HCT116 (cell line): ENCODE measurements at regions not wholly inside any gene's neighbourhood (a gene's known extent, or its start where the extent isn't known, plus 50 kb on each side); places are given as distances from the start of the nearest gene placed in this dataset.

ENCODE experiments used
- ATAC-seq: fragments of 200-7000 bp; cut with Tn5 transposase; 2 replicates; pipeline ENCODE4 v1.9.1; 2020; ENCODE audit warnings: mild to moderate bottlenecking, moderate library complexity
- BruUV-seq: library from RNA; stranded (reverse); fragments of 400-500 nt; replicated peaks from 2 replicates; lab custom pipeline; 2021; lab: Mats Ljungman, UMichigan
- CTCF ChIA-PET: fragments of 300-600 bp; sonication (Branson Sonifier 250); formaldehyde crosslinking; loops from one replicate; lab custom pipeline; 2021; ENCODE audit warnings: antibody characterized with exemption; lab: Charles Lee
- POLR2A ChIA-PET: fragments of 300-600, 350-600 bp; sonication (Branson Sonifier 250); formaldehyde crosslinking; loops from one replicate; lab custom pipeline; 2021; ENCODE audit warnings: antibody characterized with exemption; lab: Charles Lee
- RAD21 ChIA-PET, 2 experiments: fragments of 300-600 bp; sonication (Branson Sonifier 250); formaldehyde crosslinking; loops; one replicate each; lab custom pipeline; 2023; ENCODE audit warnings: low total read pairs in 2 of 2; ENCODE audit not compliant: uncharacterized antibody in 2 of 2, unreplicated experiment in 2 of 2, low non-redundant PET in 1 of 2; lab: Charles Lee
- DNase-seq: peaks from one replicate; pipeline ENCODE4 v3.0.0-alpha.2; 2010; ENCODE audit warnings: low read depth, low spot score
- H2AFZ ChIP-seq: fragments of 200-600 bp; shearing (Covaris generic), sonication (generic); 2 replicates; pipeline ENCODE4 v1.6.1; 2017; ENCODE audit warnings: low read depth, mixed run types, mixed read lengths, antibody characterized with exemption, low read length; ENCODE audit not compliant: poor library complexity, severe bottlenecking
- H3K27ac ChIP-seq: 2 replicates; pipeline ENCODE4 v1.5.1; 2012; ENCODE audit warnings: low read depth, low read length
- H3K27me3 ChIP-seq: fragments of 200-600 bp; sonication (generic); 2 replicates; pipeline ENCODE4 v1.6.1; 2016; ENCODE audit warnings: mixed run types, low read length, mixed read lengths; ENCODE audit not compliant: insufficient read depth
- H3K36me3 ChIP-seq, 2 experiments: fragments of 200-500 bp in 1 of 2; fragments of 200-600 bp in 1 of 2; sonication (Bioruptor generic) in 1 of 2; sonication (generic) in 1 of 2; 2 replicates each; pipeline versions ENCODE4 v1.5.1 to v1.6.1; 2014 to 2016; ENCODE audit warnings: low read length in 2 of 2, inconsistent platforms in 1 of 2, mixed read lengths in 1 of 2, mixed run types in 1 of 2; ENCODE audit not compliant: insufficient read depth in 2 of 2, control insufficient read depth in 1 of 2
- H3K4me1 ChIP-seq, 2 experiments: fragments of 200-600 bp in 1 of 2; sonication (generic) in 1 of 2; 2 replicates each; pipeline versions ENCODE4 v1.5.1 to v1.6.1; 2012 to 2017; ENCODE audit warnings: low read length in 2 of 2, inconsistent platforms in 1 of 2, mild to moderate bottlenecking in 1 of 2, mixed read lengths in 1 of 2, mixed run types in 1 of 2, moderate library complexity in 1 of 2; ENCODE audit not compliant: insufficient read depth in 2 of 2, control insufficient read depth in 1 of 2
- H3K4me2 ChIP-seq: fragments of 200-600 bp; sonication (generic); 2 replicates; pipeline ENCODE4 v1.6.1; 2017; ENCODE audit warnings: mixed run types, low read length, mixed read lengths
- H3K4me3 ChIP-seq, 2 experiments: fragments of 200-600 bp in 1 of 2; sonication (generic) in 1 of 2; replicated peaks in 1 of 2; 2 replicates each; pipeline ENCODE4 v1.5.1; 2011 to 2016; ENCODE audit warnings: low read length in 2 of 2, control low read depth in 1 of 2, low read depth in 1 of 2, mild to moderate bottlenecking in 1 of 2, mixed read lengths in 1 of 2, mixed run types in 1 of 2
- H3K79me2 ChIP-seq: fragments of 200-600 bp; sonication (generic); 2 replicates; pipeline ENCODE4 v1.6.1; 2017; ENCODE audit warnings: mild to moderate bottlenecking, mixed run types, low read length, moderate library complexity, mixed read lengths; ENCODE audit not compliant: insufficient read depth
- H3K9ac ChIP-seq: fragments of 200-600 bp; sonication (generic); 2 replicates; pipeline ENCODE4 v1.6.1; 2016; ENCODE audit warnings: low read length, mixed read lengths
- H3K9me2 ChIP-seq: fragments of 200-600 bp; sonication (generic), shearing (Covaris generic); 2 replicates; pipeline ENCODE4 v1.6.1; 2017; ENCODE audit warnings: mixed run types, mild to moderate bottlenecking, moderate library complexity; ENCODE audit not compliant: insufficient read depth
- H3K9me3 ChIP-seq, 2 experiments: fragments of 200-500 bp in 1 of 2; fragments of 200-600 bp in 1 of 2; sonication (Bioruptor generic) in 1 of 2; sonication (generic) in 1 of 2; 2 replicates each; pipeline ENCODE4 v1.6.1; 2014 to 2017; ENCODE audit warnings: low read length in 2 of 2, mixed read lengths in 2 of 2, inconsistent platforms in 1 of 2, low read depth in 1 of 2, mild to moderate bottlenecking in 1 of 2, mixed run types in 1 of 2, moderate library complexity in 1 of 2; ENCODE audit not compliant: control insufficient read depth in 1 of 2, insufficient read depth in 1 of 2
- H4K20me1 ChIP-seq: fragments of 200-600 bp; sonication (generic), shearing (Covaris generic); 2 replicates; pipeline ENCODE4 v1.6.1; 2017; ENCODE audit warnings: mixed run types, mild to moderate bottlenecking, moderate library complexity; ENCODE audit not compliant: insufficient read depth
- ATF3 ChIP-seq: IDR thresholded peaks from 2 replicates; pipeline ENCODE4 v1.6.1; 2012
- ELF1 ChIP-seq: IDR thresholded peaks from 2 replicates; pipeline ENCODE4 v1.6.1; 2012; ENCODE audit warnings: low read depth, borderline replicate concordance
- EZH2phosphoT487 ChIP-seq: fragments of 200-600 bp; IDR thresholded peaks from 2 replicates; pipeline ENCODE4 v1.6.1; 2018; ENCODE audit warnings: antibody characterized with exemption, borderline replicate concordance
- FOSL1 ChIP-seq: IDR thresholded peaks from 2 replicates; pipeline ENCODE4 v1.6.1; 2012; ENCODE audit warnings: low read depth
- JUND ChIP-seq: IDR thresholded peaks from 2 replicates; pipeline ENCODE4 v1.6.1; 2012
- POLR2AphosphoS5 ChIP-seq: IDR thresholded peaks from 2 replicates; pipeline ENCODE4 v1.6.1; 2011; ENCODE audit warnings: mild to moderate bottlenecking, low read depth, low read length, moderate library complexity
- RAD21 ChIP-seq: IDR thresholded peaks from 2 replicates; pipeline ENCODE4 v1.6.1; 2012; ENCODE audit warnings: low read depth, mild to moderate bottlenecking
- REST ChIP-seq: IDR thresholded peaks from 2 replicates; pipeline ENCODE4 v1.6.1; 2012; ENCODE audit warnings: low read depth
- SP1 ChIP-seq: IDR thresholded peaks from 2 replicates; pipeline ENCODE4 v1.6.1; 2012; ENCODE audit warnings: low read depth
- SRF ChIP-seq: IDR thresholded peaks from 2 replicates; pipeline ENCODE4 v1.6.1; 2012; ENCODE audit warnings: low read depth
- TCF7L2 ChIP-seq: IDR thresholded peaks from 2 replicates; pipeline ENCODE4 v1.7.0; 2011; ENCODE audit warnings: borderline replicate concordance, inconsistent platforms; ENCODE audit not compliant: insufficient read depth, insufficient read length; ENCODE audit errors: extremely low read depth
- intact Hi-C: fragments of 100-400 bp; cut with micrococcal nuclease; formaldehyde crosslinking; loops from 2 replicates; pipeline ENCODE4 v1.10.0; 2022
- TF ChIP-seq, protein P1 (sequence below), 3 experiments: fragments of 200-600 bp in 1 of 3; sonication (generic) in 1 of 3; IDR thresholded peaks in 2 of 3; conservative IDR thresholded peaks in 1 of 3; 2 replicates each; pipeline ENCODE4 v1.5.1; 2012 to 2017; ENCODE audit warnings: low read depth in 2 of 3, low read length in 2 of 3, antibody characterized with exemption in 1 of 3, borderline replicate concordance in 1 of 3, control low read depth in 1 of 3, mild to moderate bottlenecking in 1 of 3, mixed read lengths in 1 of 3, mixed run types in 1 of 3, moderate library complexity in 1 of 3; ENCODE audit not compliant: insufficient read depth in 1 of 3

DNA sequence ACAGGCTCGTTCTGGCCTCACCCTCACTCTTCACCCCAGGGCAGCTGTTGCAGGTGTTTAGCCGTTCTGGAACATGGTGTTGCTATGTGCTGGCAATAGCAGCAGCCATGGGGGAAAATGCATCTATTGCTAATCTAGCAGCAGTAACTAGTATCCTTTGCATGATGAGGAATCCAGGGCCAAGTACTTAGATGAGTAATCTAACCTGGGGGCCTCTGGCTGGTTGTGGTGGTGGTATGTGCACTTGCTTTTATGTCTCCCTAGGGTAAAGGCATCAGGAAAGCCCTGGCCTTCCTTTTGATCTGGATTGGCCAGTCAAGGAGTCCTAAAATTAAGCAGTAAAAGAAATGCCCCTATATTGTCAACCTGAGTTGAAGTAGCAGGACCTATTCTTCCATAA lies 594.5 kb upstream of the MAP3K7 start:
- no peaks in the 10 kb centered on the region for H3K4me1 ChIP-seq
- ChIA-PET POLR2A (no interaction called here), CTCF (interaction anchor here (1.5 kb wide), 1 partner anchor 12 kb away, joined by 3 read pairs; no protein-coding TSS in a partner anchor), RAD21 (no interaction called here)
- peaks cover 0 to 4% of the 10 kb centered on the region in 2 experiments; a peak in 1 of 4 replicates for H3K9me3 ChIP-seq
- H3K4me2 ChIP-seq: no peak overlapping the region
- no peak for ATAC-seq
- no peaks in the 10 kb centered on the region for H3K9me2 ChIP-seq
- H4K20me1 ChIP-seq: no peaks in the 10 kb centered on the region
- no peak overlapping the region for H3K9ac ChIP-seq
- H3K27me3 ChIP-seq: no peaks in the 10 kb centered on the region
- TF ChIP-seq EZH2phosphoT487 (no peak), TCF7L2 (no peak), POLR2AphosphoS5 (no peak), ATF3 (no peak), ELF1 (no peak)
- TF ChIP-seq, protein P1, sequence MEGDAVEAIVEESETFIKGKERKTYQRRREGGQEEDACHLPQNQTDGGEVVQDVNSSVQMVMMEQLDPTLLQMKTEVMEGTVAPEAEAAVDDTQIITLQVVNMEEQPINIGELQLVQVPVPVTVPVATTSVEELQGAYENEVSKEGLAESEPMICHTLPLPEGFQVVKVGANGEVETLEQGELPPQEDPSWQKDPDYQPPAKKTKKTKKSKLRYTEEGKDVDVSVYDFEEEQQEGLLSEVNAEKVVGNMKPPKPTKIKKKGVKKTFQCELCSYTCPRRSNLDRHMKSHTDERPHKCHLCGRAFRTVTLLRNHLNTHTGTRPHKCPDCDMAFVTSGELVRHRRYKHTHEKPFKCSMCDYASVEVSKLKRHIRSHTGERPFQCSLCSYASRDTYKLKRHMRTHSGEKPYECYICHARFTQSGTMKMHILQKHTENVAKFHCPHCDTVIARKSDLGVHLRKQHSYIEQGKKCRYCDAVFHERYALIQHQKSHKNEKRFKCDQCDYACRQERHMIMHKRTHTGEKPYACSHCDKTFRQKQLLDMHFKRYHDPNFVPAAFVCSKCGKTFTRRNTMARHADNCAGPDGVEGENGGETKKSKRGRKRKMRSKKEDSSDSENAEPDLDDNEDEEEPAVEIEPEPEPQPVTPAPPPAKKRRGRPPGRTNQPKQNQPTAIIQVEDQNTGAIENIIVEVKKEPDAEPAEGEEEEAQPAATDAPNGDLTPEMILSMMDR (IDR thresholded peaks at IDR 0.05 in 2 of 3, conservative IDR thresholded peaks at IDR 0.05 in 1 of 3; ENCODE audit: borderline replicate concordance in 1 of 3, insufficient read depth in 1 of 3, low read depth in 2 of 3, low read length in 2 of 3): no peak
- no peak overlapping the region for H3K27ac ChIP-seq
- H3K79me2 ChIP-seq: no peaks in the 10 kb centered on the region
- no peak overlapping the region for H2AFZ ChIP-seq
- H3K4me3 ChIP-seq: no peak overlapping the region
- DNase-seq: no peak
- H3K36me3 ChIP-seq: no peaks in the 10 kb centered on the region
- BruUV-seq: no TSS peak
- intact Hi-C loops: no loop called here

DNA sequence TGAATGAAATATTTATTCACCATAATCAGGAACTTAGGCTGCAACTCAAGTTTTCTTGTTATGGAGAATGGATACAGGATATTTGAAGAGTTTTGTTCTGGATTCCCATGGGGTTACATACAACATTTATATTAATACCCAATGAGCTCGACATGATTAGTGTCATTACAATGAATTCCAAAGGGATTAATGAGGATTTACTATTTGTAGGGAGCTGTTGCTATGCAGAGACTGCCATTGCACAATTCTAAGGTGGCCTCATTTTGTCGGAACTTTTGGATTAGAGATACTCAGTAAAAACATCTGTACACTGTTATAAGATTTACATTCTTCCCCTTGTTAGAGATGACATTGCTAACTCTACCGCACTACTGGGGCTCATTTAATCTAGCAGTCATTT lies 586.8 kb upstream of the MAP3K7 start:
- ChIA-PET CTCF (no interaction called here), RAD21 (no interaction called here), POLR2A (no interaction called here)
- H4K20me1 ChIP-seq: no peaks in the 10 kb centered on the region
- ATAC-seq (no peak), DNase-seq (no peak)
- H3K27ac ChIP-seq: no peak overlapping the region
- no TSS peak for BruUV-seq
- no peaks in the 10 kb centered on the region for H3K27me3 ChIP-seq
- no peaks in the 10 kb centered on the region for H3K4me1 ChIP-seq
- no peak overlapping the region for H2AFZ ChIP-seq
- no peak overlapping the region for H3K4me2 ChIP-seq
- TF ChIP-seq SP1 (no peak), REST (no peak), SRF (no peak), RAD21 (no peak), FOSL1 (no peak), JUND (no peak)
- TF ChIP-seq, protein P1 (IDR thresholded peaks at IDR 0.05 in 2 of 3, conservative IDR thresholded peaks at IDR 0.05 in 1 of 3; ENCODE audit: borderline replicate concordance in 1 of 3, insufficient read depth in 1 of 3, low read depth in 2 of 3, low read length in 2 of 3): no peak
- intact Hi-C loops: no loop called here
- H3K79me2 ChIP-seq: no peaks in the 10 kb centered on the region
- no peaks in the 10 kb centered on the region for H3K36me3 ChIP-seq
- no peak overlapping the region for H3K9ac ChIP-seq
- no peak overlapping the region for H3K4me3 ChIP-seq
- H3K9me2 ChIP-seq: no peaks in the 10 kb centered on the region
- H3K9me3 ChIP-seq: peaks cover 0 to 3% of the 10 kb centered on the region in 2 experiments; a peak in 2 of 4 replicates
